ENCODE measurements at regions not wholly inside any gene's neighbourhood (a gene's known extent, or its start where the extent isn't known, plus 50 kb on each side); places are given as distances from the start of the nearest gene placed in this dataset.
A peak's percentile ranks its signal among the peaks of the same experiment; 100 is the strongest.

- Histone ChIP-seq H3K36me3 (ENCODE audit: control insufficient read depth, insufficient read depth, low read length) (no peaks in the 10 kb centered on the region), H3K27ac (ENCODE audit: low read depth, low read length) (no peak overlapping the region), H3K4me3 (ENCODE audit: low read length) (no peak overlapping the region), H3K9me3 (ENCODE audit: control insufficient read depth, low read length) (no peaks in the 10 kb centered on the region), H3K4me1 (ENCODE audit: control insufficient read depth, insufficient read depth, low read length) (no peaks in the 10 kb centered on the region), H3K9ac (ENCODE audit: extremely low read depth, low read length, poor library complexity, severe bottlenecking) (no peak overlapping the region), H3K27me3 (ENCODE audit: control insufficient read depth, insufficient read depth, low read length, poor library complexity, severe bottlenecking) (no peaks in the 10 kb centered on the region)
- no peaks in the 10 kb centered on the region for H3K27me3 Mint-ChIP-seq (ENCODE audit: insufficient read depth)
- no peak overlapping the region for H3K4me3 Mint-ChIP-seq
- no peak overlapping the region for H3K27ac Mint-ChIP-seq
- no peaks in the 10 kb centered on the region for H3K9me3 Mint-ChIP-seq
- TF ChIP-seq CTCF (conservative IDR thresholded peaks at IDR 0.05) = no peak
- no peaks in the 10 kb centered on the region for H3K36me3 Mint-ChIP-seq (ENCODE audit: low read depth)
- no peak for DNase-seq
- WGBS, 2 experiments (ENCODE audit: insufficient coverage in 1 of 2, insufficient read length in 1 of 2) = 85 to 86% methylated on average over 5 to 9 of the region's 9 CpGs
- peaks cover 11% of the 10 kb centered on the region for H3K4me1 Mint-ChIP-seq
Observed at GRCh38 chr2:175568109-175568730, 386.7 kb upstream of the ATP5MC3 start.

GRCh38 chr2:175567435-175568061 lies 386.0 kb upstream of the ATP5MC3 start:
- WGBS, 2 experiments (ENCODE audit: insufficient coverage in 1 of 2, insufficient read length in 1 of 2) = 64% methylated on average over 4 of the region's 4 CpGs; no CpG with 5 or more reads in 1 of the 2 experiments
- Histone ChIP-seq H3K27ac (ENCODE audit: low read depth, low read length) (no peak overlapping the region), H3K27me3 (ENCODE audit: control insufficient read depth, insufficient read depth, low read length, poor library complexity, severe bottlenecking) (no peaks in the 10 kb centered on the region), H3K4me3 (ENCODE audit: low read length) (no peak overlapping the region), H3K9ac (ENCODE audit: extremely low read depth, low read length, poor library complexity, severe bottlenecking) (no peak overlapping the region), H3K4me1 (ENCODE audit: control insufficient read depth, insufficient read depth, low read length) (no peaks in the 10 kb centered on the region), H3K36me3 (ENCODE audit: control insufficient read depth, insufficient read depth, low read length) (no peaks in the 10 kb centered on the region), H3K9me3 (ENCODE audit: control insufficient read depth, low read length) (no peaks in the 10 kb centered on the region)
- Mint-ChIP-seq H3K36me3 (ENCODE audit: low read depth) (no peaks in the 10 kb centered on the region), H3K4me1 (peaks cover 11% of the 10 kb centered on the region), H3K9me3 (no peaks in the 10 kb centered on the region), H3K27ac (no peak overlapping the region), H3K27me3 (ENCODE audit: insufficient read depth) (no peaks in the 10 kb centered on the region), H3K4me3 (no peak overlapping the region)
- DNase-seq = peak; percentile 60
- no peak for TF ChIP-seq CTCF (conservative IDR thresholded peaks at IDR 0.05)

- 69 to 84% methylated on average over 3 to 5 of the region's 5 CpGs for WGBS, 2 experiments (ENCODE audit: insufficient coverage in 1 of 2, insufficient read length in 1 of 2)
- no peak for TF ChIP-seq CTCF (conservative IDR thresholded peaks at IDR 0.05)
- Histone ChIP-seq H3K27me3 (ENCODE audit: control insufficient read depth, insufficient read depth, low read length, poor library complexity, severe bottlenecking) (no peaks in the 10 kb centered on the region), H3K4me3 (ENCODE audit: low read length) (no peak overlapping the region), H3K4me1 (ENCODE audit: control insufficient read depth, insufficient read depth, low read length) (peaks cover 8% of the 10 kb centered on the region), H3K27ac (ENCODE audit: low read depth, low read length) (peak overlapping the region; percentile 34), H3K9ac (ENCODE audit: extremely low read depth, low read length, poor library complexity, severe bottlenecking) (no peak overlapping the region), H3K36me3 (ENCODE audit: control insufficient read depth, insufficient read depth, low read length) (no peaks in the 10 kb centered on the region), H3K9me3 (ENCODE audit: control insufficient read depth, low read length) (no peaks in the 10 kb centered on the region)
- H3K27ac Mint-ChIP-seq = no peak overlapping the region
- H3K27me3 Mint-ChIP-seq (ENCODE audit: insufficient read depth) = no peaks in the 10 kb centered on the region
- no peak overlapping the region for H3K4me3 Mint-ChIP-seq
- no peaks in the 10 kb centered on the region for H3K9me3 Mint-ChIP-seq
- no peak for DNase-seq
- H3K36me3 Mint-ChIP-seq (ENCODE audit: low read depth) = no peaks in the 10 kb centered on the region
- peaks cover 29% of the 10 kb centered on the region for H3K4me1 Mint-ChIP-seq
Observed at GRCh38 chr2:175560521-175561169, 379.1 kb upstream of the ATP5MC3 start.

All from endodermal cell (in vitro differentiated cells).